Activated naive CD4-positive, alpha-beta T cell treated with anti-CD3 and anti-CD28 coated beads for 36 hours (primary cell): ENCODE measurements at regions not wholly inside any gene's neighbourhood (a gene's known extent, or its start where the extent isn't known, plus 50 kb on each side); places are given as distances from the start of the nearest gene placed in this dataset.

Experiments used
- CTCF ChIA-PET: fragments of 350-600 bp; sonication (Branson Sonifier 250); formaldehyde crosslinking; loops from one replicate; lab custom pipeline; 2021; ENCODE audit warnings: antibody characterized with exemption; lab: Charles Lee
- DNase-seq: peaks from one replicate; pipeline ENCODE4 v3.0.0-alpha.2; 2020
- H3K27ac Mint-ChIP-seq: one replicate; pipeline ENCODE4 v1.8.0; 2021; ENCODE audit warnings: mild to moderate bottlenecking, mixed read lengths
- H3K27me3 Mint-ChIP-seq: one replicate; pipeline ENCODE4 v1.8.0; 2021; ENCODE audit warnings: low read depth, mixed read lengths
- H3K36me3 Mint-ChIP-seq: one replicate; pipeline ENCODE4 v1.8.0; 2021; ENCODE audit warnings: low read depth, mixed read lengths
- H3K4me1 Mint-ChIP-seq: one replicate; pipeline ENCODE4 v1.8.0; 2021; ENCODE audit warnings: low read depth, mixed read lengths
- H3K4me3 Mint-ChIP-seq: one replicate; pipeline ENCODE4 v1.8.0; 2021; ENCODE audit warnings: mild to moderate bottlenecking, moderate library complexity, mixed read lengths
- H3K9me3 Mint-ChIP-seq: one replicate; pipeline ENCODE4 v1.8.0; 2021; ENCODE audit warnings: mixed read lengths
- intact Hi-C: fragments of 100-400 bp; cut with micrococcal nuclease; formaldehyde crosslinking; loops from one replicate; pipeline ENCODE4 v1.15.1; 2023

DNA sequence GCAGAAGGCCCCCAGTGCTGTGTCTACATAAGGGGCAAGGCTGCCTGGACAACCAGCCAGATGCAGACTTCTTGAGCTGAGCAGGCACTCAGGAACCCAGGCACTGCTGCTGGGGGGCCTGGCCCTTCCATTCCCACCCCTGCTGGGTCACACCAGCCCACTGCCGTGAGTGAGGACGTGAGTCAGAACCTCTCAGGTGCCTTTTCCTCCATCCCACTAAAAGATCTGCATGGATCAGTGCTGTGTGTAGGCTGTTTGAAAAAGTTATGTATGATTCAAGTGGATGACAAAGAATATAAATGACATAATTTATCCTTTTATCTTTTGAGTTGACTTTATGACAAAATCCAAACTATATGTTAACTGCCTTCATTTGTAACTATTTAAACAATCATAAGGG, 499.3 kb downstream of the INHBA start:
- intact Hi-C loops, result no loop called here
- CTCF ChIA-PET, result no interaction called here
- Mint-ChIP-seq H3K9me3 (peaks cover 5% of the 10 kb centered on the region), H3K27ac (no peak overlapping the region), H3K4me3 (no peak overlapping the region), H3K27me3 (no peaks in the 10 kb centered on the region), H3K36me3 (no peaks in the 10 kb centered on the region), H3K4me1 (no peaks in the 10 kb centered on the region)
- no peak for DNase-seq

DNA sequence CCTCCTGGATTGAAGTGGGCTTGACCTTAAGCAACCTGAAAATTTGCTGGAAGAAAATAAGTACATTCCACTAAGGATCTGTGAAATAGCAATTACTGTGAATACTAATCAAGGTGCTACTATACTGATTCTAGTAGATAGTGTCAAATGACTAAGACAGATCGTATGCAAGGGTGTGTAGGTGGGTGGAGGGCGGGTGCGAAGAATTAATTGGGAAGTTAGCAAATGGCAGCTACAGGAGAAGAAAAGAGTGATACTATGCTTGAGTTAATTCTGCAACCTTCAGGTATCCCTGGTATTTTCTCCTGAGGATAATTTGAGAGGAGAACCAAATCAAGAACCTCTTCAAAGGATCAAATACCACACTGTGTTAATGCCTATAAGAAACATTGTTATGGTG, 501.9 kb downstream of the INHBA start:
- intact Hi-C loops, result no loop called here
- H3K4me1 Mint-ChIP-seq, result no peaks in the 10 kb centered on the region
- no peak overlapping the region for H3K4me3 Mint-ChIP-seq
- no peak overlapping the region for H3K27ac Mint-ChIP-seq
- H3K36me3 Mint-ChIP-seq, result no peaks in the 10 kb centered on the region
- CTCF ChIA-PET, result no interaction called here
- no peak for DNase-seq
- no peaks in the 10 kb centered on the region for H3K27me3 Mint-ChIP-seq
- no peaks in the 10 kb centered on the region for H3K9me3 Mint-ChIP-seq

- no peaks in the 10 kb centered on the region for H3K36me3 Mint-ChIP-seq
- H3K4me1 Mint-ChIP-seq, result no peaks in the 10 kb centered on the region
- no peak overlapping the region for H3K4me3 Mint-ChIP-seq
- CTCF ChIA-PET, result no interaction called here
- no peaks in the 10 kb centered on the region for H3K27me3 Mint-ChIP-seq
- H3K27ac Mint-ChIP-seq, result no peak overlapping the region
- intact Hi-C loops, result no loop called here
- no peaks in the 10 kb centered on the region for H3K9me3 Mint-ChIP-seq
- DNase-seq, result no peak
These were observed 503.8 kb downstream of the INHBA start for GRCh38 chr7:41199136-41199535.

DNA sequence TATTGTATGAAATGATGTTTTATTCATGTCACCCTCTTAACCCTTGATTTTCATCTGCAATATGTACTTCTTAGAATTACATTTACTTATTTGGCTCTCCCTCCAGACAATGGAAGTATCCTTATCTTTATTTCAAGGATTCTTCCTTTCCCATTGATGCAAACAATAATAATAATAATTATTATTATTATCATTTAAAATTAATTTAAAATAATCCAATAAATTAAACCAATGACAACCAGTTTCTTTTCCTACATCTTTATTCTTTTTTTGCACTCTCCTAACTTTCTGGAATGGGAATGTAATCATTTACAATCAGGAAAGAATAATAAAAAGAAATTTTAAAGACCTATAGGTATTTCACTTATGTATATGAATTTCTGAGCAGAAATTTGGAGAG, 504.4 kb downstream of the INHBA start:
- intact Hi-C loops, result no loop called here
- CTCF ChIA-PET, result interaction anchor here (0.7 kb wide), 1 partner anchor 220 kb away, joined by 5 read pairs; no protein-coding TSS in a partner anchor
- Mint-ChIP-seq H3K9me3 (no peaks in the 10 kb centered on the region), H3K4me3 (no peak overlapping the region), H3K4me1 (no peaks in the 10 kb centered on the region), H3K27me3 (no peaks in the 10 kb centered on the region), H3K36me3 (no peaks in the 10 kb centered on the region), H3K27ac (no peak overlapping the region)
- DNase-seq, result no peak

- no peak for DNase-seq
- no peaks in the 10 kb centered on the region for H3K36me3 Mint-ChIP-seq
- intact Hi-C loops, result no loop called here
- H3K27me3 Mint-ChIP-seq, result no peaks in the 10 kb centered on the region
- CTCF ChIA-PET, result interaction anchor here (0.7 kb wide), 1 partner anchor 219 kb away, joined by 5 read pairs; no protein-coding TSS in a partner anchor
- no peaks in the 10 kb centered on the region for H3K4me1 Mint-ChIP-seq
- no peaks in the 10 kb centered on the region for H3K9me3 Mint-ChIP-seq
- no peak overlapping the region for H3K4me3 Mint-ChIP-seq
- H3K27ac Mint-ChIP-seq, result no peak overlapping the region
These were observed 505.1 kb downstream of the INHBA start for GRCh38 chr7:41197769-41198168.

DNA sequence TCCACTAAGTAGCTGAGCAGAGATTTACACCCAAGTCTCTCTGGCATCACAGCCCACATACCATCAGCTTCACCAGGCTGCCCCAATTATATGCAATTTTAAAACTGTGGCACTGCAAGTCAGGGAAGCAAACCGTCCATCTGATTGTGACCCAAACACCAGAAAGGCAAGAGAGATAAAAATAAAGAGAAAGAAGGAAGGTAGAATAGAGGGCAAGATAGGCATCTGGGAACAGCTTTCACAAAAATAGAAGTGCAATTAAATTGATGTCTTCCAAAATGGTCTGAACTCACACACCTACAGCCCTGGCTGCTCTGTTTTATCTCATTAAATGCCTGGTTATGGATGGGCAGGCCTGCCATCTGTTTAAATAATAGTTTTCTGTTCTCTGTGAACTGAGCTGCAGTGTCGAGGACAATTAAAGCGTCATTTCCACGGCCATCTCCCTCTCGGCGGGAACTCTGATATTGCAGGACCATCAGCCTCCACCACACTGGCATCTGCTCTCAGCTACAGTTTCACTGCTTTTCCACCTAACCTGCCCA, 509.1 kb downstream of the INHBA start:
- no peak overlapping the region for H3K4me3 Mint-ChIP-seq
- H3K36me3 Mint-ChIP-seq, result no peaks in the 10 kb centered on the region
- CTCF ChIA-PET, result no interaction called here
- no peaks in the 10 kb centered on the region for H3K4me1 Mint-ChIP-seq
- intact Hi-C loops, result no loop called here
- no peak for DNase-seq
- no peak overlapping the region for H3K27ac Mint-ChIP-seq
- no peaks in the 10 kb centered on the region for H3K27me3 Mint-ChIP-seq
- H3K9me3 Mint-ChIP-seq, result no peaks in the 10 kb centered on the region

DNA sequence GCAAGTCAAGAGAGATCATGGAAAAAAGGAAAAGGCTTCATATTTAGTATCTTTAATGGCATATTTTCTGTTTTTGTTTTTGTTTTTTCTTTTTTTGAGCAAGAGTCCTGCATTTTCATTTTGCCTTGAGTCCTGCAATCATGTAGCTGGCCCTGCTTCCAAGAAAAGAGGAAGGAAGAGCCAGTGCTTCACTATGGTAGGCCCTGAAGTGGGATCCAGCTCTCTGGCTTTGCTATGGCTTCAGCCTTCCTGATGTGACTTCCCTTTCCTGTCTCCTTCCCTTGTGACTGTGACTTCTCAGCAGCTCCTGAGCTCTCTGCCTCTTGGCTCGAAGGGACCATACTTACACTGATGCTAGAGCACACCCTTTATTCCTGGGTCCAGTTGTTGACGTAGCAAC, 512.3 kb downstream of the INHBA start:
- Mint-ChIP-seq H3K4me1 (no peaks in the 10 kb centered on the region), H3K27ac (no peak overlapping the region), H3K36me3 (no peaks in the 10 kb centered on the region), H3K9me3 (peaks cover 2% of the 10 kb centered on the region), H3K27me3 (no peaks in the 10 kb centered on the region), H3K4me3 (no peak overlapping the region)
- no peak for DNase-seq
- CTCF ChIA-PET, result no interaction called here
- intact Hi-C loops, result no loop called here

DNA sequence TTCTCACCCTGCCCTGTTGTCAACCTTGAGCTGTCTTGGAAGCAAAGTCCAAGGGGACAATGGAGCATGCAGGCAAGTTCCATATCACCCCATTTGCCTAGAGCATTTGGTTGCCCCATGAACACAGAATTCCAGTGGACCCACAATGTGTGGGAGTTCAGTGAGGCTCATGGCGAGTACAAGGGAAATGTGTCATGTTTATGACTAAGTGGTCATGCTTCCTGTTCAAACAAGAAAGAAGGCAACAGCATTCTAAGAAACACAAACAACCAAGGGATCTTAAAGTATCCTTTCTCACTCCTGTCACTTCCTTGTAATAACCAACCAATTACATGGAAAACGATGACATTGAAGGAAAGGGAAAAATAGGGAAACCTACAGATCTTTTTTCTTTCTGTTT, 513.0 kb downstream of the INHBA start:
- no peak for DNase-seq
- H3K4me3 Mint-ChIP-seq, result no peak overlapping the region
- H3K4me1 Mint-ChIP-seq, result no peaks in the 10 kb centered on the region
- H3K9me3 Mint-ChIP-seq, result peaks cover 2% of the 10 kb centered on the region
- intact Hi-C loops, result no loop called here
- H3K27ac Mint-ChIP-seq, result no peak overlapping the region
- no peaks in the 10 kb centered on the region for H3K36me3 Mint-ChIP-seq
- CTCF ChIA-PET, result no interaction called here
- no peaks in the 10 kb centered on the region for H3K27me3 Mint-ChIP-seq

DNA sequence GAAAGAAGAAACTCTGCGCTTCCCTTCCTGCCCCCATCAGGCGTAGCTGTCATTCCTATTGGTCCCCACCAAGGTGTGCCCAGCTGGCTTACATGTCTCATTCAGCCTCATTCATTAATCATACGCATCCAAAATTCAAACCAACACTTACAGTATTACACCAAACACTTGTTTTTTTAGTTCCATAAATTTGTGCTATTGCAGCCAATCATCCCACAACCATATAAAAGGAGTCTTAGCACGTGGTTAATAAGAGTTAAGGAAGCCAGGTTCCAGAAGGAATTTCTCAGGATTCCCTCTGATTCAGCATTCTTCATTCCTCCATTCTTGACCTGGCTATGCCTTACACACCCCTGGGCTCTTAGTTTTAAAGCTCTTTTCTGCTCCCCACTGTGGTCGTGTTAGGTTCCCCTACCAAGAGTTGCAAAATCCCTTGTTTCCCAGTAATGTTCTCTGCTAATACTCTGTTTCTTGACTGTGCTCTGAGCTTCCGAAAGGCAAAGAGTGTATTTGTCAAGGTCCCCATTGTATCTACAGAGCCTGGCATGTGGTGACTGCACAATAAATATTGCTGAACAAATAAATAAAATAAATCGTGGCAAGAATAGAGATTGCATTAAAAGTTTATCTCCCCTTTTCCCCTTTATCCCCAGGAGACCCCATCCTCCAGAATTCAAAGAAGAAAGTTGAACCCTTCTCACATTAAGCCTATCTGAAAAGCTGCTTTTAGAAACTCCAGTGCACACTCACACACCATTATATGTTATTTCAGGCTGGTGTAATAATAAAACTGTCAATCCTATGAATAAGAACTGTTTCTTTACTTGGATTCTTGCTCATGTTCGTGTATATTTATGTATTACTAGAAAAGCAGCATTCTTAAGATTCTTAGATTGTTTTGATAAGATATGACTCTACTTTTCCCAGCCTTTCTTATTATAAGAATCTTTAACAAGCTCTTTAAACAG, 514.4 kb downstream of the INHBA start:
- Mint-ChIP-seq H3K27me3 (no peaks in the 10 kb centered on the region), H3K4me1 (no peaks in the 10 kb centered on the region), H3K36me3 (no peaks in the 10 kb centered on the region), H3K9me3 (peaks cover 2% of the 10 kb centered on the region), H3K4me3 (no peak overlapping the region), H3K27ac (no peak overlapping the region)
- intact Hi-C loops, result no loop called here
- DNase-seq, result no peak
- CTCF ChIA-PET, result no interaction called here

- CTCF ChIA-PET, result interaction anchor here (0.6 kb wide), 1 partner anchor 144 kb away, joined by 6 read pairs; no protein-coding TSS in a partner anchor
- intact Hi-C loops, result no loop called here
- no peaks in the 10 kb centered on the region for H3K36me3 Mint-ChIP-seq
- no peak for DNase-seq
- no peak overlapping the region for H3K4me3 Mint-ChIP-seq
- no peaks in the 10 kb centered on the region for H3K27me3 Mint-ChIP-seq
- peaks cover 2% of the 10 kb centered on the region for H3K9me3 Mint-ChIP-seq
- H3K27ac Mint-ChIP-seq, result no peak overlapping the region
- no peaks in the 10 kb centered on the region for H3K4me1 Mint-ChIP-seq
These were observed 515.6 kb downstream of the INHBA start for GRCh38 chr7:41187322-41187721.

GRCh38 chr7:41185851-41186250, 517.0 kb downstream of the INHBA start:
- H3K4me3 Mint-ChIP-seq, result no peak overlapping the region
- peaks cover 2% of the 10 kb centered on the region for H3K9me3 Mint-ChIP-seq
- no peaks in the 10 kb centered on the region for H3K4me1 Mint-ChIP-seq
- intact Hi-C loops, result no loop called here
- no peak overlapping the region for H3K27ac Mint-ChIP-seq
- no peak for DNase-seq
- H3K36me3 Mint-ChIP-seq, result no peaks in the 10 kb centered on the region
- H3K27me3 Mint-ChIP-seq, result no peaks in the 10 kb centered on the region
- CTCF ChIA-PET, result interaction anchor here (0.6 kb wide), 1 partner anchor 63 kb away, joined by 3 read pairs; no protein-coding TSS in a partner anchor

DNA sequence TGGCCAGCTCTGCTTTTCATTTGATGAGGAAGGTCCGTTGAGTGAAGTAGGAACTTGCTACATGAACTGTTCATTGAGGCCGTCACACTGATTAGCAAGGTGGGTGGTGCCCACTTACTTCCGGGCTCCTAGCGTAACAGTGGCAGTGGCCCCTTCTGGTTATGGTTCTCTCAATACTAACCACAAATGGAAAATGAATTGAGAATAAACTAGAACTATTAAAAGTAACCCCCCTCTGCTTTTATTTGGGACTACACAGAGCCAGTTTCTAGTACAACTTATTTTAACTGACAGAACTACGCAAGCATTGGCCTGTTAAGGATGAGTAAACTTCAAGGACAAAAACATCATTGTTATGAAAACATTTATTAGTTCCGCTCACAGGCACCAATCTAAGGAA, 519.1 kb downstream of the INHBA start:
- H3K4me1 Mint-ChIP-seq, result no peaks in the 10 kb centered on the region
- no peaks in the 10 kb centered on the region for H3K36me3 Mint-ChIP-seq
- CTCF ChIA-PET, result no interaction called here
- no peak for DNase-seq
- H3K27ac Mint-ChIP-seq, result no peak overlapping the region
- peaks cover 2% of the 10 kb centered on the region for H3K9me3 Mint-ChIP-seq
- no peak overlapping the region for H3K4me3 Mint-ChIP-seq
- intact Hi-C loops, result no loop called here
- no peaks in the 10 kb centered on the region for H3K27me3 Mint-ChIP-seq

DNA sequence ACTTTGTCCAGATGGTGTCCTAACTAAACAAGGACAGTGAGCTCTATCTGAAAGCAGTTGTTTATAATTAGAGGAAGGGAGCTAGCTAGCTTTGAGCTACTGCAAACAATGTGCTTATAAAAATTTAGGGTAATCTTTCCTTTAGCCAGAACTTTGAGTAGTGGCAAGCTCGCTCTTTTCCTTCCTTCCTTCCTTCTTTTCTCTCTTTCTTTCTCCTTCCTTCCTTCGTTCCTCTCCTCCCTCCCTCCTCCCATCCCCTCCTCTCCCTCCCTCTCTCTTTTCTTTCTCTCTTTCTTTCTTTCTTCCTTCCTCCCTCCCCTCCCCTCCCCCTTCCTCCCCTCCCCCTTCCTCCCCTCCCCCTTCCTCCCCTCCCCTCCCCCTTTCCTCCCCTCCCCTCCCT, 520.1 kb downstream of the INHBA start:
- H3K27me3 Mint-ChIP-seq, result no peaks in the 10 kb centered on the region
- no peaks in the 10 kb centered on the region for H3K36me3 Mint-ChIP-seq
- CTCF ChIA-PET, result no interaction called here
- peaks cover 2% of the 10 kb centered on the region for H3K9me3 Mint-ChIP-seq
- intact Hi-C loops, result no loop called here
- H3K27ac Mint-ChIP-seq, result no peak overlapping the region
- no peak for DNase-seq
- H3K4me1 Mint-ChIP-seq, result no peaks in the 10 kb centered on the region
- H3K4me3 Mint-ChIP-seq, result no peak overlapping the region
